ENCODE measurements at regions not wholly inside any gene's neighbourhood (a gene's known extent, or its start where the extent isn't known, plus 50 kb on each side); places are given as distances from the start of the nearest gene placed in this dataset.

DNA sequence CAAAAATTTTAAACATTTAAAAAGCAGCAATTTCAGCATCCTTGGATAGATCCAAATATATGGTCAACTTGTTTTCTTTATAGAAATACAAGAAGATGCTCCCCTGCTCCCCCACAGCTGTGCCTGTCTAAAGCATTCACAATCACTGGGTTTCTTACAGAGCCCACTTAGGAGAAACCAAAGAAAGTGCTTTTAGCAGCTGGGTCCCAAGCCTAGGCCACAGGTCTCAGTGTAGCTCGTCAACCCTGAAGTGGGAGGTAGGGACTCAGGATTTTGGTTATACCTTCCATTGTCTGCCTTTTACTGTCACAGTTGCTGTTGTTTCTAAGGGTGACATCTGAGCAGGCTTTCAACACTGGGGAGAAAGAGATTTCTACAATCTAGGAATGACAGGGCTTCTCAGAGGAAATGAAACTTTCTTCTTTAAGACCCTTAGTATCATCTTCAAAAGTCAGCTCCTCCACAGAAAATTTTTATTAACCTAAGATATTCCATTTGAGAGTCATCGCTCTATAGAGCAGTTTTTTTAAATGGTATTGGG is 199.3 kb upstream of the CMC1 start:
- FAIRE-seq (no peak), DNase-seq (ENCODE audit: low read depth, low spot score) (no peak)
- Histone ChIP-seq H3K9me1 (replicated peaks; ENCODE audit: control insufficient read depth, extremely low read depth, insufficient read depth, low read length) (no peaks in the 10 kb centered on the region), H3K9ac (replicated peaks; ENCODE audit: extremely low read depth, insufficient read depth, low read length) (no peak overlapping the region), H3K79me2 (ENCODE audit: control insufficient read depth, insufficient read depth, low read length) (no peaks in the 10 kb centered on the region), H3K9me3 (replicated peaks; ENCODE audit: control insufficient read depth, insufficient read depth, low read length) (no peaks in the 10 kb centered on the region), H3K27ac (ENCODE audit: insufficient read depth, low read depth, low read length) (no peak overlapping the region), H3K4me2 (ENCODE audit: insufficient read depth, low read length) (no peak overlapping the region), H4K20me1 (replicated peaks; ENCODE audit: control insufficient read depth, extremely low read depth, insufficient read depth, low read length) (no peaks in the 10 kb centered on the region), H2AFZ (ENCODE audit: low read depth, low read length) (no peak overlapping the region), H3K4me3 (replicated peaks in 1 of 3; ENCODE audit: insufficient read depth in 1 of 3, low read depth in 1 of 3, low read length in 3 of 3) (no peak overlapping the region), H3K4me1 (ENCODE audit: control insufficient read depth, extremely low read depth, insufficient read depth, low read length) (no peaks in the 10 kb centered on the region), H3K27me3 (ENCODE audit: control insufficient read depth in 2 of 2, insufficient read depth in 2 of 2, low read length in 2 of 2) (no peaks in the 10 kb centered on the region), H3K36me3 (ENCODE audit: control insufficient read depth in 2 of 2, extremely low read depth in 1 of 2, insufficient read depth in 2 of 2, low read length in 2 of 2) (no peaks in the 10 kb centered on the region)
- no TSS peak for BruUV-seq (replicated peaks)
- TF ChIP-seq FOS (IDR thresholded peaks at IDR 0.05; ENCODE audit: borderline replicate concordance, insufficient read depth, low read length) (no peak), POLR2A (IDR thresholded peaks at IDR 0.05; ENCODE audit: low read depth, low read length) (no peak), GATA2 (IDR thresholded peaks at IDR 0.05; ENCODE audit: insufficient read depth, insufficient read length, low read depth, low read length) (no peak), EZH2 (IDR thresholded peaks at IDR 0.05; ENCODE audit: borderline replicate concordance, low read depth, low read length, severe bottlenecking) (no peak)
- TF ChIP-seq, protein P1, sequence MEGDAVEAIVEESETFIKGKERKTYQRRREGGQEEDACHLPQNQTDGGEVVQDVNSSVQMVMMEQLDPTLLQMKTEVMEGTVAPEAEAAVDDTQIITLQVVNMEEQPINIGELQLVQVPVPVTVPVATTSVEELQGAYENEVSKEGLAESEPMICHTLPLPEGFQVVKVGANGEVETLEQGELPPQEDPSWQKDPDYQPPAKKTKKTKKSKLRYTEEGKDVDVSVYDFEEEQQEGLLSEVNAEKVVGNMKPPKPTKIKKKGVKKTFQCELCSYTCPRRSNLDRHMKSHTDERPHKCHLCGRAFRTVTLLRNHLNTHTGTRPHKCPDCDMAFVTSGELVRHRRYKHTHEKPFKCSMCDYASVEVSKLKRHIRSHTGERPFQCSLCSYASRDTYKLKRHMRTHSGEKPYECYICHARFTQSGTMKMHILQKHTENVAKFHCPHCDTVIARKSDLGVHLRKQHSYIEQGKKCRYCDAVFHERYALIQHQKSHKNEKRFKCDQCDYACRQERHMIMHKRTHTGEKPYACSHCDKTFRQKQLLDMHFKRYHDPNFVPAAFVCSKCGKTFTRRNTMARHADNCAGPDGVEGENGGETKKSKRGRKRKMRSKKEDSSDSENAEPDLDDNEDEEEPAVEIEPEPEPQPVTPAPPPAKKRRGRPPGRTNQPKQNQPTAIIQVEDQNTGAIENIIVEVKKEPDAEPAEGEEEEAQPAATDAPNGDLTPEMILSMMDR (IDR thresholded peaks at IDR 0.05; ENCODE audit: extremely low read depth in 1 of 2, insufficient read depth in 1 of 2, low read depth in 1 of 2, low read length in 2 of 2), result no peak
- TF ChIP-seq, protein P2, sequence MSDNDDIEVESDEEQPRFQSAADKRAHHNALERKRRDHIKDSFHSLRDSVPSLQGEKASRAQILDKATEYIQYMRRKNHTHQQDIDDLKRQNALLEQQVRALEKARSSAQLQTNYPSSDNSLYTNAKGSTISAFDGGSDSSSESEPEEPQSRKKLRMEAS (IDR thresholded peaks at IDR 0.05; ENCODE audit: insufficient read depth, insufficient read length), result no peak
- POLR2A ChIA-PET, result no interaction called here
- intact Hi-C loops (cut with micrococcal nuclease) (no loop called here), dilution Hi-C loops (cut with MboI; ENCODE audit: extremely low pct_ligation_motif_present, low sequenced_read_pairs) (no loop called here)
- CTCF ChIA-PET, result no interaction called here

DNA sequence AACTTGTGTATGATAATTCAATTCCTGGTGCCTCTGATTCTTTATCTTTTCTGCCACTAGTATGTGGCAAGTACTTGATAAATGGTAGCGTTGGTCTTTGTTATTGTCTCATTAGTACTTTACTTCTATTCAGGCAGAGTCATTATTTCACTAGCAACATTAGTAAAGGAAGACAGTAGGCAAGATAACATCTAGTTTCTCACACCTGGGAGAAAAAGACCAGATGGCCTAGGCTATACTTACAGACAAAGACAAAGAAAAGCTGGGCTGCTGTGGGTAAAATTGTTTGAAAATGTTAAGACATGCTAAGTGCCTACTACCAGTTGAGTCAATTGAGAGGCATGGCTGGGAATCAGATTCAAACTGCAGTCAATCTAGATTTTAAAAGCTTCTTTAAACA is 198.7 kb upstream of the CMC1 start:
- Histone ChIP-seq H3K4me1 (ENCODE audit: control insufficient read depth, extremely low read depth, insufficient read depth, low read length) (no peaks in the 10 kb centered on the region), H3K27me3 (ENCODE audit: control insufficient read depth in 2 of 2, insufficient read depth in 2 of 2, low read length in 2 of 2) (no peaks in the 10 kb centered on the region), H3K9me3 (replicated peaks; ENCODE audit: control insufficient read depth, insufficient read depth, low read length) (no peaks in the 10 kb centered on the region), H3K4me2 (ENCODE audit: insufficient read depth, low read length) (no peak overlapping the region), H3K4me3 (replicated peaks in 1 of 3; ENCODE audit: insufficient read depth in 1 of 3, low read depth in 1 of 3, low read length in 3 of 3) (no peak overlapping the region), H3K9me1 (replicated peaks; ENCODE audit: control insufficient read depth, extremely low read depth, insufficient read depth, low read length) (no peaks in the 10 kb centered on the region), H3K9ac (replicated peaks; ENCODE audit: extremely low read depth, insufficient read depth, low read length) (no peak overlapping the region), H3K27ac (ENCODE audit: insufficient read depth, low read depth, low read length) (no peak overlapping the region), H3K79me2 (ENCODE audit: control insufficient read depth, insufficient read depth, low read length) (no peaks in the 10 kb centered on the region), H4K20me1 (replicated peaks; ENCODE audit: control insufficient read depth, extremely low read depth, insufficient read depth, low read length) (no peaks in the 10 kb centered on the region), H2AFZ (ENCODE audit: low read depth, low read length) (no peak overlapping the region), H3K36me3 (ENCODE audit: control insufficient read depth in 2 of 2, extremely low read depth in 1 of 2, insufficient read depth in 2 of 2, low read length in 2 of 2) (no peaks in the 10 kb centered on the region)
- no peak for FAIRE-seq
- BruUV-seq (replicated peaks), result no TSS peak
- intact Hi-C loops (cut with micrococcal nuclease) (no loop called here), dilution Hi-C loops (cut with MboI; ENCODE audit: extremely low pct_ligation_motif_present, low sequenced_read_pairs) (no loop called here)
- DNase-seq (ENCODE audit: low read depth, low spot score), result no peak
- TF ChIP-seq, protein P1 (IDR thresholded peaks at IDR 0.05; ENCODE audit: extremely low read depth in 1 of 2, insufficient read depth in 1 of 2, low read depth in 1 of 2, low read length in 2 of 2), result no peak
- TF ChIP-seq JUN (IDR thresholded peaks at IDR 0.05; ENCODE audit: borderline replicate concordance, insufficient read depth, insufficient read length, low read depth) (no peak), GATA2 (IDR thresholded peaks at IDR 0.05; ENCODE audit: insufficient read depth, insufficient read length, low read depth, low read length) (no peak), POLR2A (IDR thresholded peaks at IDR 0.05; ENCODE audit: low read depth, low read length) (no peak), FOS (IDR thresholded peaks at IDR 0.05; ENCODE audit: borderline replicate concordance, insufficient read depth, low read length) (no peak), MYC (IDR thresholded peaks at IDR 0.05; ENCODE audit: low read depth, low read length) (no peak), EZH2 (IDR thresholded peaks at IDR 0.05; ENCODE audit: borderline replicate concordance, low read depth, low read length, severe bottlenecking) (no peak)
- TF ChIP-seq, protein P2 (IDR thresholded peaks at IDR 0.05; ENCODE audit: insufficient read depth, insufficient read length), result no peak
- ChIA-PET CTCF (no interaction called here), POLR2A (no interaction called here)
